Fibroblast of skin of left quadriceps (primary cell): ENCODE measurements at regions not wholly inside any gene's neighbourhood (a gene's known extent, or its start where the extent isn't known, plus 50 kb on each side); places are given as distances from the start of the nearest gene placed in this dataset.

ENCODE experiments used
- DNase-seq, 2 experiments: peaks; one replicate each; pipeline ENCODE4 v3.0.0-alpha.2; 2013; ENCODE audit warnings: low read depth in 2 of 2

GRCh38 chr18:78722929-78723710, 256.5 kb upstream of the SALL3 start:
- no peak for DNase-seq

GRCh38 chr18:78724214-78724914, 255.3 kb upstream of the SALL3 start:
- no peak for DNase-seq

- no peak for DNase-seq
These were observed 254.2 kb upstream of the SALL3 start for GRCh38 chr18:78725426-78725825.

GRCh38 chr18:78726326-78727056, 253.1 kb upstream of the SALL3 start:
- no peak for DNase-seq

- DNase-seq: no peak
These were observed 252.4 kb upstream of the SALL3 start for GRCh38 chr18:78727057-78727739.

- DNase-seq: no peak
These were observed 251.5 kb upstream of the SALL3 start for GRCh38 chr18:78727877-78728783.

GRCh38 chr18:78728784-78729467, 250.7 kb upstream of the SALL3 start:
- no peak for DNase-seq

GRCh38 chr18:78730546-78730945, 249.1 kb upstream of the SALL3 start:
- no peak for DNase-seq

GRCh38 chr18:78731016-78731397, 248.6 kb upstream of the SALL3 start:
- no peak for DNase-seq

- DNase-seq: no peak
These were observed 248.1 kb upstream of the SALL3 start for GRCh38 chr18:78731398-78732032.

- DNase-seq: no peak
These were observed 247.1 kb upstream of the SALL3 start for GRCh38 chr18:78732273-78733210.

GRCh38 chr18:78733762-78734613, 245.6 kb upstream of the SALL3 start:
- DNase-seq: no peak

- no peak for DNase-seq
These were observed 245.0 kb upstream of the SALL3 start for GRCh38 chr18:78734614-78734945.

GRCh38 chr18:78735131-78736014, 244.2 kb upstream of the SALL3 start:
- no peak for DNase-seq

- DNase-seq: no peak
These were observed 243.5 kb upstream of the SALL3 start for GRCh38 chr18:78736015-78736690.
